Fibroblast of the aortic adventitia (primary cell): ENCODE measurements at regions not wholly inside any gene's neighbourhood (a gene's known extent, or its start where the extent isn't known, plus 50 kb on each side); places are given as distances from the start of the nearest gene placed in this dataset.

Source experiments
- DNase-seq: peaks from one replicate; pipeline ENCODE4 v3.0.0-alpha.2; 2010; ENCODE audit warnings: low read depth
- H3K4me3 ChIP-seq: 2 replicates; pipeline ENCODE4 v1.5.1; 2011; ENCODE audit warnings: low read depth, mild to moderate bottlenecking, control low read depth, low read length, moderate library complexity
- TF ChIP-seq, protein P1 (sequence below): IDR thresholded peaks from 2 replicates; pipeline ENCODE4 v1.5.1; 2011; ENCODE audit warnings: mild to moderate bottlenecking, low read length, control low read depth, inconsistent platforms; ENCODE audit not compliant: insufficient read depth

DNA sequence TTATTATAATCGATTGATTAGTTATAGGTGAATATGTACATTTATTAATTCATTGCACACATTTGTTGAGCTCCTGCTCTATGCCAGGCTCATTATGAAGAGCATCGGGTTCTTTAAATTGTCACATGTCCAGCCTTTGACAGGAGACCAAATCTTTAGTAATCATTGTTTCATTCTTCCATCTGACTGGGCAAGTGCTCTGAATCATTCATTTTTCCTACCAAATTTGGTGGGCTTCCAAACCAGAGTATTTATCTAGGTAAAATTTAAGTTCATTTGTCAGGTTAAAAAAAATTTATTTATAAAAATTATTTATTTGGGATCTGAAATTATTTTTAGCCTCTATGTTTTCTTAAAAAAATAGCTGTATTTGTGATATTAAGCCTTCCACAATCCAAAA lies 404.9 kb upstream of the MMS22L start:
- DNase-seq: no peak
- TF ChIP-seq, protein P1, sequence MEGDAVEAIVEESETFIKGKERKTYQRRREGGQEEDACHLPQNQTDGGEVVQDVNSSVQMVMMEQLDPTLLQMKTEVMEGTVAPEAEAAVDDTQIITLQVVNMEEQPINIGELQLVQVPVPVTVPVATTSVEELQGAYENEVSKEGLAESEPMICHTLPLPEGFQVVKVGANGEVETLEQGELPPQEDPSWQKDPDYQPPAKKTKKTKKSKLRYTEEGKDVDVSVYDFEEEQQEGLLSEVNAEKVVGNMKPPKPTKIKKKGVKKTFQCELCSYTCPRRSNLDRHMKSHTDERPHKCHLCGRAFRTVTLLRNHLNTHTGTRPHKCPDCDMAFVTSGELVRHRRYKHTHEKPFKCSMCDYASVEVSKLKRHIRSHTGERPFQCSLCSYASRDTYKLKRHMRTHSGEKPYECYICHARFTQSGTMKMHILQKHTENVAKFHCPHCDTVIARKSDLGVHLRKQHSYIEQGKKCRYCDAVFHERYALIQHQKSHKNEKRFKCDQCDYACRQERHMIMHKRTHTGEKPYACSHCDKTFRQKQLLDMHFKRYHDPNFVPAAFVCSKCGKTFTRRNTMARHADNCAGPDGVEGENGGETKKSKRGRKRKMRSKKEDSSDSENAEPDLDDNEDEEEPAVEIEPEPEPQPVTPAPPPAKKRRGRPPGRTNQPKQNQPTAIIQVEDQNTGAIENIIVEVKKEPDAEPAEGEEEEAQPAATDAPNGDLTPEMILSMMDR: no peak
- no peak overlapping the region for H3K4me3 ChIP-seq

DNA sequence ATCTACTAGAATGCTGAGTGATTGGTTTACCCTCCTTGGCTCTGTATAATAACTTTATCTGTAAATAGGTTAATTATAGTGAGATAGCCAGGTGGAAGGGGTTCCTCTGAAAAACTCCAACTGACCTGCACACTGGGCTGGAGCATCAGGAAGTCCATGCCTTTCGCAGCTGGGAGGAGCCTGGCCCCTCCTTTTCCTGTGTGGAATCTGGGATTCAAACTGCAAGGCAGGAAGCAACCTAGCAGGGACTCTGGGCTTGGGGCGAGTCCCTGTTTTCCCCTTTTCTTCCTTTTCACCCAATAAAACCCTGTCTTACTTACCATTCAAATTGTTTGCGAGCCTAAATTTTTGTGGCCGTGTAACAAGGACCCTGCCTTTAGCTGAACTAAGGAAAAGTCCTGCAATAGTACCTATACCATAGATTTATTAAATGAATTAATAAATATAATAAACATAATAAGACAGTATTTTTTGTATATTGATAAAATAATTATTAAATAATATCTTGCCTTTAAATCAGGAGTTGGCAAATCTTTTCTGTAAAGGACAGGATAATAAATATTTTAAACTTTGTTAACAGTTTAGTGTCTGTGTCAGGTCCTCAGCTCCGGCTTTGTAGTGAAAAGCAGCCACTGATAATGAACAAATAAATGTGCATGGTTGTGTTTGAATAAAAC lies 406.2 kb upstream of the MMS22L start:
- TF ChIP-seq, protein P1: no peak

DNA sequence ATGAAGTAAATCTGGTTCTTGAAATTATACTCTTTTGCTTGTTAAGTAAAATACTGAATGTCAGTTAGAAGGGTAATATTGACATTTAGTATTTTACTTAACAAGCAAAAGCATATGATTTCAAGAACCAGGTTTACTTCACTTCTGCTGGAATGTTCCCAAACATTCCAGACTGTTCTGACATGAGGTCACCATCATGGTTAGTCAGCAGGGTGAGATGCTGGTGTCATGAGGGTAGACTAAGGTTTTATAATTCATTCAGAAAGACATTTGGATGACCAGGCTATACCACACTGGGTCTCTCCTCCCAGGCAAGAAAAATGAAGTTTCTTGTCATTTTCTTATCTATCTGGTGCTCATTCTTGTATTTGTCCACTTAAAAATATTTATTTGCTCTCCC lies 414.4 kb upstream of the MMS22L start:
- DNase-seq: no peak
- TF ChIP-seq, protein P1: no peak
- H3K4me3 ChIP-seq: no peak overlapping the region

More for the DNA sequence above, 406.2 kb upstream of the MMS22L start:
- no peak overlapping the region for H3K4me3 ChIP-seq
- no peak for DNase-seq

DNA sequence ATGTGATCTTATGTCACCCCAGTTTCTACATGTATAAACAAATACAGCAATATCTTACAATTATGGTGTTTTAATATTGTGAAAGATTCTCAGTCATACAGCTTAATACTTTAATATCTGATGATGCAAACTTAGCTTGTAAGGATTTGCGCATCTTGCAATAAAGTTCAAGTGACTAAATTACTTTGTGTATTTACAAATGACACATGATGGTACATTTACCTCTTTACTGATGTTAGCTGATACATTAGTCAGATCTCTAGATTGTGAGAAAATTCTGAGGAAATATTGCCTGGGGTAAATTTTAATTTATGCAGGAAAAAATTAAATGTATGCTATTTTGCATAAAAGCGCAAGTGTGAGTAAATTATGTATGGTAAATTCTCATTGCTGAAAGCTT lies 418.8 kb upstream of the MMS22L start:
- TF ChIP-seq, protein P1: no peak
- no peak for DNase-seq

DNA sequence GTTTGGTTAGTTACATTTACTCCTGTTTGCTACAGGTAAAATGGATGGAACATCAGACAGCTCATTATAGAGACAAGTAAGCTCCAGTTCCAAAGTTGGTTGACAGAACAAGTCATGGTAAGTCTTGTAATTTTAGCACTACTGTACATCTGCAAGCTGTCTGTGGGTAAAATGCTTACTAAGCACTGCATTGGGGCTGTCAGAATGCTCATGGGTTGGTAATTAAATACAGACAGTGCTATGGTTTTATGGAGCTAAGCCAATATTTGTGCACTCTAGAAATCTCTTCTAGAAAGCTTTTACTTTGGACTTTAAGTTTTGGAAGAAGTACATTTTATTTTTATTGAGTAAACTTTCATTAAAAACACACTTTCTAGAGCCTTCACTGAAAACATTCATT lies 419.2 kb upstream of the MMS22L start:
- DNase-seq: no peak
- no peak overlapping the region for H3K4me3 ChIP-seq
- TF ChIP-seq, protein P1: no peak

More for the DNA sequence above, 418.8 kb upstream of the MMS22L start:
- H3K4me3 ChIP-seq: no peak overlapping the region

DNA sequence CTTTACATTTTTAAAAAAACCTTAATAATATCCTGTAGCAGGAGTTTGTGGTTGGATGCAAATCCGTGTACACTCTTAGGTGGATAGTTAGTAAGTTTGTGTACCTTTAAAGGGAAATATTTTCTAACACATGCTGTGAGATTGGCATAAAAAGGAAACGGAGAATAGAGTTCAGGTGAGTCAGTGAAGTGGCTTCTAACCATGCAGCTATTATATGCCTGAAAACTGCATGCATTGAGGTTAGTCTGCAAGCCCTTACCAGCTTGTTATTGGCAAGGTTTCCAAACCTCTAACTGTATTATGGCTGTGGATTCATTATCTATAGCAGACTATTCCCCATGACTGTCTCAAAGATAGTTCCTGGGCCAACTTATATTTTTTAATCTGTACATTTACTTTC lies 420.6 kb upstream of the MMS22L start:
- H3K4me3 ChIP-seq: no peak overlapping the region
- TF ChIP-seq, protein P1: no peak
- no peak for DNase-seq

DNA sequence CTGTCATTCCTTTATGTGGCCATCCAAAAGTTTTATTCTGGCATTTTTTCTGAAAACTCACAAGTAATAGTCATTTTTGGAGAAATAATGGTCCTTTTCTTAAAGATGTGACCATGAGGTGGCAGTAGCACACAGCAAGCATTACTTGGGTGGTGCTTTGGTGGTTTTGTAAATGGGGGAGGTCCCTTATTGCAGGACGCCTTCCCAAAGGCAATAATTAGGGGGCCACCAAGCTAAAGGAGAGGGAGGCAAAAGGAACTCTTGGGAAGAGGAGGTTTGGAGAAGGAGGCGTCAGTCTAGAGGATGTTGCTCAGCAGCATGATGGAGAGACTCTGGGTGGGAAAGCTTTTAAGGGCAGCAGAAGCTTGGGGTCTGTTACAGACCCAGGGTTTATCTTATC lies 422.6 kb upstream of the MMS22L start:
- peak; percentile 1 for DNase-seq
- TF ChIP-seq, protein P1: peak; percentile 4
- no peak overlapping the region for H3K4me3 ChIP-seq
